Mesenchymal stem cell (in vitro differentiated cells and primary cell): ENCODE measurements at regions not wholly inside any gene's neighbourhood (a gene's known extent, or its start where the extent isn't known, plus 50 kb on each side); places are given as distances from the start of the nearest gene placed in this dataset.

Experiments used
- DNase-seq: peaks from one replicate; pipeline ENCODE4 v3.0.0-alpha.2; 2013
- H2AFZ ChIP-seq: one replicate; pipeline ENCODE4 v1.6.1; 2013; ENCODE audit warnings: low read depth, mild to moderate bottlenecking, control low read depth, inconsistent platforms, low read length, moderate library complexity
- H2AK5ac ChIP-seq: 2 replicates; pipeline ENCODE4 v1.6.1; 2013; ENCODE audit warnings: low read length, moderate library complexity, mild to moderate bottlenecking, inconsistent platforms; ENCODE audit not compliant: severe bottlenecking
- H2BK120ac ChIP-seq: one replicate; pipeline ENCODE4 v1.6.1; 2013; ENCODE audit warnings: low read depth, mild to moderate bottlenecking, inconsistent platforms, low read length, moderate library complexity
- H2BK12ac ChIP-seq, 2 experiments: one replicate each; pipeline ENCODE4 v1.6.1; 2013; ENCODE audit warnings: inconsistent platforms in 2 of 2, low read length in 2 of 2, mild to moderate bottlenecking in 2 of 2, moderate library complexity in 2 of 2, control low read depth in 1 of 2
- H2BK15ac ChIP-seq: one replicate; pipeline ENCODE4 v1.6.1; 2013; ENCODE audit warnings: mild to moderate bottlenecking, low read depth, inconsistent platforms; ENCODE audit not compliant: poor library complexity, severe bottlenecking
- H2BK5ac ChIP-seq: 2 replicates; pipeline ENCODE4 v1.6.1; 2013; ENCODE audit warnings: low read depth, mild to moderate bottlenecking, low read length, control low read depth, inconsistent platforms; ENCODE audit not compliant: poor library complexity, severe bottlenecking
- H3K14ac ChIP-seq, 2 experiments: one replicate each; pipeline ENCODE4 v1.6.1; 2013; ENCODE audit warnings: inconsistent platforms in 2 of 2, low read length in 2 of 2, control low read depth in 1 of 2, mild to moderate bottlenecking in 1 of 2, moderate library complexity in 1 of 2
- H3K18ac ChIP-seq, 2 experiments: one replicate each; pipeline ENCODE4 v1.6.1; 2013; ENCODE audit warnings: inconsistent platforms in 2 of 2, low read length in 2 of 2, control low read depth in 1 of 2, low read depth in 1 of 2, mild to moderate bottlenecking in 1 of 2
- H3K23ac ChIP-seq, 2 experiments: one replicate each; pipeline ENCODE4 v1.6.1; 2013; ENCODE audit warnings: inconsistent platforms in 2 of 2, low read length in 2 of 2, mild to moderate bottlenecking in 2 of 2, moderate library complexity in 2 of 2, control low read depth in 1 of 2
- H3K27ac ChIP-seq: 2 replicates; pipeline ENCODE4 v1.5.1; 2013; ENCODE audit warnings: mild to moderate bottlenecking, moderate library complexity, low read length, control low read depth, inconsistent platforms; ENCODE audit not compliant: poor library complexity, severe bottlenecking
- H3K27me3 ChIP-seq, 2 experiments: 2 replicates each; pipeline versions ENCODE4 v1.6.1 to v1.7.0; 2013; ENCODE audit warnings: low read length in 2 of 2, mild to moderate bottlenecking in 2 of 2, moderate library complexity in 2 of 2, control low read depth in 1 of 2, inconsistent platforms in 1 of 2; ENCODE audit not compliant: control insufficient read depth in 1 of 2, insufficient read depth in 1 of 2
- H3K36me3 ChIP-seq, 2 experiments: 2 replicates each; pipeline versions ENCODE4 v1.6.1 to v1.7.0; 2013; ENCODE audit warnings: low read length in 2 of 2, control low read depth in 1 of 2, inconsistent platforms in 1 of 2, low read depth in 1 of 2, mild to moderate bottlenecking in 1 of 2; ENCODE audit not compliant: insufficient read depth in 2 of 2, control insufficient read depth in 1 of 2
- H3K4ac ChIP-seq, 2 experiments: one replicate each; pipeline ENCODE4 v1.6.1; 2013; ENCODE audit warnings: inconsistent platforms in 2 of 2, low read length in 2 of 2, mild to moderate bottlenecking in 2 of 2, moderate library complexity in 2 of 2, control low read depth in 1 of 2, low read depth in 1 of 2
- H3K4me1 ChIP-seq: 2 replicates; pipeline ENCODE4 v1.6.1; 2013; ENCODE audit warnings: low read depth, low read length, control low read depth; ENCODE audit not compliant: control insufficient read depth, insufficient read depth
- H3K4me2 ChIP-seq: 2 replicates; pipeline ENCODE4 v1.6.1; 2013; ENCODE audit warnings: low read length, mild to moderate bottlenecking, inconsistent platforms; ENCODE audit not compliant: poor library complexity, severe bottlenecking
- H3K4me3 ChIP-seq, 2 experiments: 2 replicates each; pipeline versions ENCODE4 v1.5.1 to v1.7.0; 2013; ENCODE audit warnings: low read length in 2 of 2, mild to moderate bottlenecking in 2 of 2, control low read depth in 1 of 2, low read depth in 1 of 2; ENCODE audit not compliant: insufficient read depth in 1 of 2
- H3K79me1 ChIP-seq: replicated peaks from 2 replicates; pipeline ENCODE4 v1.6.1; 2013; ENCODE audit warnings: mild to moderate bottlenecking, control low read depth, low read length, inconsistent platforms; ENCODE audit not compliant: poor library complexity, severe bottlenecking
- H3K9ac ChIP-seq: 2 replicates; pipeline ENCODE4 v1.7.0; 2013; ENCODE audit warnings: mild to moderate bottlenecking, low read length, moderate library complexity
- H3K9me3 ChIP-seq: 2 replicates; pipeline ENCODE4 v1.7.0; 2013; ENCODE audit warnings: mild to moderate bottlenecking, low read length; ENCODE audit not compliant: control insufficient read depth
- H4K8ac ChIP-seq: one replicate; pipeline ENCODE4 v1.6.1; 2013; ENCODE audit warnings: inconsistent platforms, mild to moderate bottlenecking, low read length, moderate library complexity
- H4K91ac ChIP-seq: one replicate; pipeline ENCODE4 v1.6.1; 2013; ENCODE audit warnings: mild to moderate bottlenecking, low read length, inconsistent platforms
- WGBS: methylation state at CpG from one replicate; pipeline ENCODE4 v1.1.7; 2013; ENCODE audit warnings: mixed read lengths; 5-methylcytosine and 5-hydroxymethylcytosine counted together

DNA sequence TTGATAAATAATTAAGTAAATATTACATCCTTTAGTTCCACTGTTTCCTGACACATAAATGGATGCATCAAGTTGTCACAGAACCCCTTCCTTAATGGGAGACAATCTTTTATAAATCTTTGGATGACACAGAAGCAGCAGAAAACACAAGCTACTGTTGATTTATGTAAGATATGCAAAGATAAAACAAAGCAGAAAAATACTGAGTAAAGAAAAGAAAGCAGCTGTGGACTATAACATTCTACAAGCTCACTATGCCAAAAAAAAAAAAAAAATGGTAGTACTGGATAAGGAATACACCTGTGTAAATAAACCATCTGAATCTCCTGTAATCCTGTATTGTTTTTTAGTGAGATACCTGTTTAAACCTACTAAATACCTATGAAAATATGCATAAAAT is 92.0 kb upstream of the FAM180A start:
- H3K4me3 ChIP-seq, result no peak overlapping the region
- H3K27me3 ChIP-seq, result no peaks in the 10 kb centered on the region
- H3K23ac ChIP-seq, result no peak overlapping the region
- H3K4ac ChIP-seq, result no peak overlapping the region
- no peak overlapping the region for H2BK12ac ChIP-seq
- no peak overlapping the region for H2AFZ ChIP-seq
- no peak for DNase-seq
- no peak overlapping the region for H2BK15ac ChIP-seq
- no peak overlapping the region for H3K4me2 ChIP-seq
- H3K14ac ChIP-seq, result no peak overlapping the region
- no peak overlapping the region for H2BK120ac ChIP-seq
- no peaks in the 10 kb centered on the region for H3K9me3 ChIP-seq
- no peaks in the 10 kb centered on the region for H3K4me1 ChIP-seq
- no peak overlapping the region for H2BK5ac ChIP-seq
- H3K9ac ChIP-seq, result no peak overlapping the region
- no peak overlapping the region for H2AK5ac ChIP-seq
- H3K18ac ChIP-seq, result no peak overlapping the region
- no peaks in the 10 kb centered on the region for H3K79me1 ChIP-seq
- no peak overlapping the region for H4K8ac ChIP-seq
- H3K36me3 ChIP-seq, result no peaks in the 10 kb centered on the region
- no peak overlapping the region for H3K27ac ChIP-seq
- H4K91ac ChIP-seq, result no peak overlapping the region

DNA sequence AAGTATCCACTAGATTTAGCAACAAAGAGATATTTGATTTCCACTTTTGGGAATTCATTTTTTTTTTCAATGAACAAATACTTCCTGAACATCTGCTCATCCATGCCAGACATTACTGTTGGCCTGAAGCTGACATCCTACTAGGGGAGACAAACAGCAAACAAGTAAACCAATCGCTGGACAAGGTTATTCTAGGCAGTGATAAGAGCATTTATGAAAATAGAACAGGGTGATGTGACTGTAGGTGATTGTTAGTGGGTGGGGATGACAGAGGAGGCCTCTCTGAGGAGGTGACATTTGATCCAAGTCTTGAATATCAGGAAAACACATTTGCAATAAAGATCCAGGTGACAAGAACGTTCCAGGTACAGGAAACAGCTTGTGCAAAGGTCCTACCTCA is 89.1 kb upstream of the FAM180A start:
- H3K27ac ChIP-seq, result no peak overlapping the region
- no peak overlapping the region for H2BK12ac ChIP-seq
- H3K4me2 ChIP-seq, result no peak overlapping the region
- no peak overlapping the region for H3K4ac ChIP-seq
- H2AFZ ChIP-seq, result no peak overlapping the region
- H4K91ac ChIP-seq, result no peak overlapping the region
- H3K9me3 ChIP-seq, result no peaks in the 10 kb centered on the region
- H3K79me1 ChIP-seq, result no peaks in the 10 kb centered on the region
- no peak overlapping the region for H2BK120ac ChIP-seq
- H3K36me3 ChIP-seq, result no peaks in the 10 kb centered on the region
- H3K4me1 ChIP-seq, result no peaks in the 10 kb centered on the region
- 64% methylated on average over 2 of the region's 2 CpGs for WGBS
- no peak overlapping the region for H3K23ac ChIP-seq
- no peak overlapping the region for H2BK5ac ChIP-seq
- no peak overlapping the region for H3K14ac ChIP-seq
- H3K4me3 ChIP-seq, result no peak overlapping the region
- H4K8ac ChIP-seq, result no peak overlapping the region
- DNase-seq, result no peak
- H3K27me3 ChIP-seq, result peaks cover 0 to 21% of the 10 kb centered on the region in 2 experiments
- H2BK15ac ChIP-seq, result no peak overlapping the region
- no peak overlapping the region for H3K18ac ChIP-seq
- no peak overlapping the region for H3K9ac ChIP-seq
- H2AK5ac ChIP-seq, result no peak overlapping the region

DNA sequence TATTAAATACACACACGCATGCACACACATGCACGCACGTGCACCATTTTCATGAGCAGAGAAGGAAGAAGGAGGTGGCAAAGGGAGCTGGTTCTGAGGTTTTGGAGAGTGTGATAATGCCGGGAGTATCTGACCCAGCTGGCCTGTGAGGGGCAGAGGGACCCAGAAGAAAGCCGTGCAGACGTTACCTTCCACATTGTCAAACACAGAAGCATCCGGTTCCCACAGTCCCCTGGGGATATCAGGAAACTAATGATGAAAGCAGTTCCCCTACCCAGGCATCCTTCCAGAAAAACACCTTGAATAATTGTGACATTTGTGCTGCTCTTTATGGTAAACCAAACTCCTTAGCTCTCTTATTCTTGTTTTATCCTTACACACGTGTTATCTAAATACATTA is 85.7 kb upstream of the FAM180A start:
- H3K27ac ChIP-seq, result no peak overlapping the region
- H2BK5ac ChIP-seq, result no peak overlapping the region
- no peaks in the 10 kb centered on the region for H3K9me3 ChIP-seq
- H3K14ac ChIP-seq, result no peak overlapping the region
- no peak overlapping the region for H2BK15ac ChIP-seq
- H2AK5ac ChIP-seq, result no peak overlapping the region
- H3K4me3 ChIP-seq, result no peak overlapping the region
- no peak overlapping the region for H2BK12ac ChIP-seq
- no peak overlapping the region for H4K8ac ChIP-seq
- no peak overlapping the region for H3K18ac ChIP-seq
- H3K79me1 ChIP-seq, result no peaks in the 10 kb centered on the region
- 28% methylated on average over 3 of the region's 8 CpGs for WGBS
- H3K4ac ChIP-seq, result no peak overlapping the region
- no peak for DNase-seq
- H3K27me3 ChIP-seq, result peaks cover 3 to 42% of the 10 kb centered on the region in 2 experiments
- no peaks in the 10 kb centered on the region for H3K4me1 ChIP-seq
- H4K91ac ChIP-seq, result no peak overlapping the region
- no peak overlapping the region for H3K4me2 ChIP-seq
- H2BK120ac ChIP-seq, result no peak overlapping the region
- H3K36me3 ChIP-seq, result no peaks in the 10 kb centered on the region
- no peak overlapping the region for H3K23ac ChIP-seq
- no peak overlapping the region for H2AFZ ChIP-seq
- no peak overlapping the region for H3K9ac ChIP-seq

DNA sequence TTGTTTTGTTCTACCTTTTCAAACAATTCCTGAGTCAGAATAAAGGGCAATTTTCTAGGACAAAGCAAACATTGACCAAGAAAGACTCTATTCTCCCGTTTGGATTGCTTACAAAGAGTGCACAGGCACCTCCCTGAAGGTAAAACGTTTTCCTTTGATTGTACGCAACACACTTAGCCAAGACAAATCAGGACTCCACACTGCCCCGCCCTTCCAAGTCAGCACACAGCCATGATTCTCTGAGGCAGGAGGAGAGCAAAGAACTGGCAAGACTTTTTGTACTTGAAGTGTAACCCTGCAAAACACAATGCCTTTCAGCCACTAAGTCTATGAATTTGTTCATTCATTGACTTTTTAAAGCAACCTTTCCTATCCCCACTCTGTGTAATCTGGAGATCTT is 85.0 kb upstream of the FAM180A start:
- WGBS, result 73% methylated on average over 4 of the region's 4 CpGs
- Histone ChIP-seq H2BK12ac (no peak overlapping the region), H3K27ac (no peak overlapping the region), H3K18ac (no peak overlapping the region), H2BK120ac (no peak overlapping the region), H2AFZ (no peak overlapping the region), H2AK5ac (no peak overlapping the region), H3K79me1 (no peaks in the 10 kb centered on the region), H3K9ac (no peak overlapping the region), H3K27me3 (peaks cover 3 to 48% of the 10 kb centered on the region in 2 experiments), H2BK5ac (no peak overlapping the region), H3K36me3 (no peaks in the 10 kb centered on the region), H3K4me3 (no peak overlapping the region), H2BK15ac (no peak overlapping the region), H3K9me3 (no peaks in the 10 kb centered on the region), H4K91ac (no peak overlapping the region), H3K23ac (no peak overlapping the region), H3K14ac (no peak overlapping the region), H3K4me2 (no peak overlapping the region), H3K4me1 (no peaks in the 10 kb centered on the region), H3K4ac (no peak overlapping the region), H4K8ac (no peak overlapping the region)
- DNase-seq, result no peak
